A549 (cell line): ENCODE measurements at regions not wholly inside any gene's neighbourhood (a gene's known extent, or its start where the extent isn't known, plus 50 kb on each side); places are given as distances from the start of the nearest gene placed in this dataset.
A peak's percentile ranks its signal among the peaks of the same experiment; 100 is the strongest.

ENCODE experiments used
- ATAC-seq, 2 experiments: fragments of 200-7000 bp in 1 of 2; fragments of >200 bp in 1 of 2; cut with Nextera tagmentation in 1 of 2; cut with Tn5 transposase in 1 of 2; 3 replicates each; pipeline versions ENCODE4 v1.8.0 to v1.9.1; 2018 to 2020; ENCODE audit warnings: mild to moderate bottlenecking in 1 of 2, moderate library complexity in 1 of 2
- CTCF ChIA-PET: fragments of 300-600 bp; sonication (Branson Sonifier 250); formaldehyde crosslinking; extraction: SDS; loops from one replicate; lab custom pipeline; 2021; ENCODE audit warnings: antibody characterized with exemption, inconsistent platforms; lab: Yijun Ruan, JAX
- POLR2A ChIA-PET: fragments of 350-600 bp; formaldehyde crosslinking; extraction: SDS; loops from one replicate; lab custom pipeline; 2021; ENCODE audit warnings: antibody characterized with exemption, inconsistent platforms; lab: Yijun Ruan, JAX
- DNase-seq, 2 experiments: peaks; one replicate each; pipeline versions ENCODE4 v3.0.0 to v3.0.0-alpha.2; 2011 to 2016; ENCODE audit warnings: low read depth in 1 of 2, low spot score in 1 of 2
- FAIRE-seq: peaks from 2 replicates; lab custom pipeline; 2011; peaks lifted over from hg19 to GRCh38; lab: Jason Lieb, UNC
- H3K27ac ChIP-seq, 2 experiments: fragments of >200 bp; sonication (Bioruptor Twin); formaldehyde crosslinking; 3 replicates each; pipeline ENCODE4 v1.5.1; 2016 to 2017
- H3K4me1 ChIP-seq: fragments of >200 bp; sonication (Bioruptor Twin); formaldehyde crosslinking; 3 replicates; pipeline ENCODE4 v1.6.1; 2016
- H3K4me2 ChIP-seq: fragments of >200 bp; sonication (Bioruptor Twin); formaldehyde crosslinking; 3 replicates; pipeline ENCODE4 v1.6.1; 2016
- H3K4me3 ChIP-seq: fragments of >200 bp; sonication (Bioruptor Twin); formaldehyde crosslinking; 3 replicates; pipeline ENCODE4 v1.5.1; 2016
- H3K9me3 ChIP-seq: fragments of >200 bp; sonication (Bioruptor Twin); formaldehyde crosslinking; 3 replicates; pipeline ENCODE4 v1.6.1; 2016
- ATOH8 ChIP-seq: fragments of 250-450 bp; sonication (Bioruptor Pico); IDR thresholded peaks from 2 replicates; pipeline ENCODE4 v1.5.0; 2020; ENCODE audit warnings: low read depth, mild to moderate bottlenecking, moderate library complexity
- CBX8 ChIP-seq: fragments of 200-600 bp; sonication (generic); IDR thresholded peaks from 2 replicates; pipeline ENCODE4 v1.6.1; 2016
- CEBPB ChIP-seq, 2 experiments: fragments of >200 bp in 1 of 2; sonication (Bioruptor Twin) in 1 of 2; formaldehyde crosslinking in 1 of 2; IDR thresholded peaks; 2 replicates each; pipeline ENCODE4 v1.6.1; 2012 to 2016
- CHD2 ChIP-seq: fragments of 150-350 bp; IDR thresholded peaks from 2 replicates; pipeline ENCODE4 v1.6.1; 2014; ENCODE audit warnings: low read length; ENCODE audit not compliant: partially characterized antibody
- CHD4 ChIP-seq: fragments of 200-600 bp; sonication (generic); IDR thresholded peaks from 2 replicates; pipeline ENCODE4 v1.6.1; 2016; ENCODE audit warnings: antibody characterized with exemption, mild to moderate bottlenecking, borderline replicate concordance
- CTCF ChIP-seq: fragments of >200 bp; sonication (Bioruptor Twin); formaldehyde crosslinking; IDR thresholded peaks from 3 replicates; pipeline ENCODE4 v1.5.1; 2016
- E2F6 ChIP-seq: IDR thresholded peaks from 2 replicates; pipeline ENCODE4 v1.6.1; 2012; ENCODE audit warnings: low read depth, borderline replicate concordance
- ESRRA ChIP-seq: fragments of 150-350 bp; IDR thresholded peaks from 2 replicates; pipeline ENCODE4 v1.6.1; 2014; ENCODE audit warnings: mild to moderate bottlenecking, low read length, borderline replicate concordance
- FOSL2 ChIP-seq, 2 experiments: fragments of 450-650 bp in 1 of 2; fragments of >200 bp in 1 of 2; sonication (Bioruptor Twin) in 1 of 2; formaldehyde crosslinking; IDR thresholded peaks; 2 replicates each; pipeline versions ENCODE4 v1.5.0 to v1.6.1; 2016 to 2020; ENCODE audit warnings: mild to moderate bottlenecking in 1 of 2, moderate library complexity in 1 of 2
- HOXB13 ChIP-seq: fragments of 250-450 bp; sonication (Bioruptor Pico); IDR thresholded peaks from 2 replicates; pipeline ENCODE4 v1.5.0; 2020; ENCODE audit warnings: low read depth, mild to moderate bottlenecking, moderate library complexity
- JUN ChIP-seq, 2 experiments: fragments of >200 bp; sonication (Bioruptor Twin); formaldehyde crosslinking; IDR thresholded peaks; 2 replicates in 1 of 2; 3 replicates in 1 of 2; pipeline ENCODE4 v1.6.1; 2016 to 2017
- KDM1A ChIP-seq: fragments of 200-600 bp; sonication (generic); IDR thresholded peaks from 2 replicates; pipeline ENCODE4 v1.6.1; 2016; ENCODE audit warnings: low read depth, mild to moderate bottlenecking
- KDM5A ChIP-seq: fragments of 200-600 bp; sonication (generic); IDR thresholded peaks from 2 replicates; pipeline ENCODE4 v1.6.1; 2016; ENCODE audit warnings: antibody characterized with exemption, mild to moderate bottlenecking
- MAFK ChIP-seq: fragments of 450-650 bp; IDR thresholded peaks from 2 replicates; pipeline ENCODE4 v1.6.1; 2014; ENCODE audit not compliant: partially characterized antibody
- NPAS2 ChIP-seq: fragments of 250-450 bp; sonication (Bioruptor Pico); IDR thresholded peaks from 2 replicates; pipeline ENCODE4 v1.8.0; 2022; ENCODE audit warnings: mild to moderate bottlenecking, moderate library complexity, borderline replicate concordance
- NR3C1 ChIP-seq: fragments of >200 bp; sonication (Bioruptor Twin); formaldehyde crosslinking; IDR thresholded peaks from 3 replicates; pipeline ENCODE4 v1.6.1; 2017
- RAD21 ChIP-seq, 2 experiments: fragments of >200 bp in 1 of 2; sonication (Bioruptor Twin) in 1 of 2; formaldehyde crosslinking in 1 of 2; IDR thresholded peaks in 1 of 2; conservative IDR thresholded peaks in 1 of 2; 2 replicates in 1 of 2; 3 replicates in 1 of 2; pipeline ENCODE4 v1.6.1; 2012 to 2018; ENCODE audit warnings: inconsistent platforms in 1 of 2
- RARB ChIP-seq: fragments of 250-450 bp; sonication (Bioruptor Pico); IDR thresholded peaks from 2 replicates; pipeline ENCODE4 v1.8.0; 2021; ENCODE audit warnings: mild to moderate bottlenecking, moderate library complexity
- RCOR1 ChIP-seq: fragments of 150-350 bp; IDR thresholded peaks from 2 replicates; pipeline ENCODE4 v1.6.1; 2014; ENCODE audit warnings: antibody characterized with exemption, low read length, low read depth
- SREBF2 ChIP-seq: fragments of 450-650 bp; IDR thresholded peaks from 2 replicates; pipeline ENCODE4 v1.6.1; 2014; ENCODE audit warnings: mild to moderate bottlenecking, moderate library complexity
- TP53 ChIP-seq: fragments of 250-450 bp; sonication (Bioruptor Pico); IDR thresholded peaks from 2 replicates; pipeline ENCODE4 v1.5.0; 2021; ENCODE audit warnings: mild to moderate bottlenecking, moderate library complexity
- USF2 ChIP-seq: fragments of 450-650 bp; IDR thresholded peaks from 2 replicates; pipeline ENCODE4 v1.6.1; 2014; ENCODE audit warnings: antibody characterized with exemption
- ZFP36 ChIP-seq: fragments of 450-650 bp; IDR thresholded peaks from 2 replicates; pipeline ENCODE4 v1.6.1; 2014; ENCODE audit warnings: borderline replicate concordance; ENCODE audit not compliant: partially characterized antibody
- WGBS: methylation state at CpG from one replicate; pipeline ENCODE4 v1.1.6; 2017; ENCODE audit errors: missing lambda C conversion rate; 5-methylcytosine and 5-hydroxymethylcytosine counted together

GRCh38 chr4:64876021-64876420, 466.8 kb upstream of the TECRL start (continued):
- no peak for TF ChIP-seq CTCF
- no peak for TF ChIP-seq RARB (CRISPR knock-in tag)
- TF ChIP-seq ESRRA = no peak
- no peak for TF ChIP-seq CBX8

- Histone ChIP-seq H3K9me3 (no peaks in the 10 kb centered on the region), H3K27ac (no peak overlapping the region), H3K4me3 (no peak overlapping the region), H3K4me1 (no peaks in the 10 kb centered on the region), H3K4me2 (no peak overlapping the region)
- DNase-seq = no peak
- CTCF ChIA-PET = no interaction called here
- POLR2A ChIA-PET = no interaction called here
- no peak for TF ChIP-seq RCOR1
- no peak for TF ChIP-seq SREBF2
- no peak for TF ChIP-seq ESRRA
- no peak for TF ChIP-seq HOXB13 (CRISPR knock-in tag)
- no peak for TF ChIP-seq FOSL2 (IDR thresholded peaks at IDR 0.05)
- TF ChIP-seq FOSL2 (CRISPR knock-in tag; IDR thresholded peaks at IDR 0.05) = no peak
- TF ChIP-seq ATOH8 = no peak
- no peak for TF ChIP-seq USF2
- no peak for ATAC-seq
- WGBS = 19% methylated on average over 4 of the region's 4 CpGs
- no peak for FAIRE-seq
Measured at GRCh38 chr4:64870558-64870957, 461.3 kb upstream of the TECRL start.

- Histone ChIP-seq H3K4me1 (no peaks in the 10 kb centered on the region), H3K9me3 (no peaks in the 10 kb centered on the region), H3K4me3 (no peak overlapping the region), H3K4me2 (no peak overlapping the region), H3K27ac (no peak overlapping the region)
- ATAC-seq = no peak
- no peak for FAIRE-seq
- CTCF ChIA-PET = no interaction called here
- no peak for TF ChIP-seq CHD2
- no peak for TF ChIP-seq TP53 (CRISPR knock-in tag)
- TF ChIP-seq E2F6 = no peak
- TF ChIP-seq RAD21 (conservative IDR thresholded peaks at IDR 0.05 in 1 of 2, IDR thresholded peaks at IDR 0.05 in 1 of 2) = no peak
- TF ChIP-seq ZFP36 = no peak
- DNase-seq = no peak
- WGBS = 65% methylated on average over 5 of the region's 5 CpGs
- POLR2A ChIA-PET = no interaction called here
Measured at GRCh38 chr4:64857815-64858214, 448.6 kb upstream of the TECRL start.

GRCh38 chr4:64857198-64857597, 447.9 kb upstream of the TECRL start:
- CTCF ChIA-PET = no interaction called here
- ATAC-seq = no peak
- no peak overlapping the region for H3K27ac ChIP-seq
- TF ChIP-seq SREBF2 = no peak
- no peak for TF ChIP-seq KDM1A
- TF ChIP-seq MAFK = peak; percentile 67
- TF ChIP-seq JUN (IDR thresholded peaks at IDR 0.05) = no peak
- TF ChIP-seq NR3C1 = no peak
- no peak for TF ChIP-seq CHD4
- no peak for TF ChIP-seq KDM5A
- TF ChIP-seq CEBPB (IDR thresholded peaks at IDR 0.05) = no peak
- TF ChIP-seq NPAS2 = no peak
- TF ChIP-seq, all 56 proteins: peak for 1
- DNase-seq (no peak), FAIRE-seq (no peak)
- no peaks in the 10 kb centered on the region for H3K4me1 ChIP-seq
- H3K4me2 ChIP-seq = no peak overlapping the region
- no peaks in the 10 kb centered on the region for H3K9me3 ChIP-seq
- POLR2A ChIA-PET = no interaction called here
- no peak overlapping the region for H3K4me3 ChIP-seq
- WGBS = 20% methylated on average over 1 of the region's 1 CpG
